Lung (tissue), 11 donors: ENCODE measurements at regions not wholly inside any gene's neighbourhood (a gene's known extent, or its start where the extent isn't known, plus 50 kb on each side); places are given as distances from the start of the nearest gene placed in this dataset.

ENCODE experiments used
- ATAC-seq: fragments of 200-7000 bp; cut with Tn5 transposase; one replicate; pipeline ENCODE4 v1.9.1; 2020; ENCODE audit warnings: moderate number of reproducible peaks; ENCODE audit not compliant: insufficient read depth, low FRiP score
- DNase-seq, 3 donors: peaks; one replicate each; pipeline ENCODE4 v3.0.0-alpha.2; 2013 to 2017
- H3K27ac ChIP-seq, 2 donors: one replicate each; pipeline ENCODE4 v1.5.1; 2013; ENCODE audit warnings: mild to moderate bottlenecking in 2 of 2, moderate library complexity in 2 of 2, control low read depth in 1 of 2, inconsistent platforms in 1 of 2, low read depth in 1 of 2, low read length in 1 of 2
- H3K27me3 ChIP-seq, 3 donors: one replicate each; pipeline ENCODE4 v1.5.1; 2013; ENCODE audit warnings: low read length in 2 of 3; ENCODE audit not compliant: control insufficient read depth in 3 of 3, insufficient read depth in 3 of 3
- H3K36me3 ChIP-seq, 4 donors: one replicate each; pipeline ENCODE4 v1.5.1; 2013; ENCODE audit warnings: low read length in 4 of 4, mild to moderate bottlenecking in 1 of 4, moderate library complexity in 1 of 4; ENCODE audit not compliant: control insufficient read depth in 4 of 4, insufficient read depth in 4 of 4
- H3K4me1 ChIP-seq, 5 donors: one replicate each; pipeline ENCODE4 v1.5.1; 2013; ENCODE audit warnings: low read length in 5 of 5, mild to moderate bottlenecking in 2 of 5, moderate library complexity in 1 of 5; ENCODE audit not compliant: control insufficient read depth in 5 of 5, insufficient read depth in 5 of 5
- H3K4me3 ChIP-seq: one replicate; pipeline ENCODE4 v1.5.1; 2013; ENCODE audit warnings: mild to moderate bottlenecking, control low read depth, moderate library complexity
- H3K9ac ChIP-seq, 2 donors: one replicate each; pipeline ENCODE4 v1.5.1; 2013; ENCODE audit warnings: low read length in 2 of 2, control low read depth in 1 of 2; ENCODE audit not compliant: insufficient read depth in 1 of 2
- H3K9me3 ChIP-seq, 4 donors: one replicate each; pipeline ENCODE4 v1.5.1; 2013; ENCODE audit warnings: low read length in 3 of 4, mild to moderate bottlenecking in 1 of 4, moderate library complexity in 1 of 4; ENCODE audit not compliant: control insufficient read depth in 4 of 4, insufficient read depth in 3 of 4
- CTCF ChIP-seq: IDR thresholded peaks from 2 replicates; pipeline ENCODE4 v1.5.1; 2012; ENCODE audit warnings: mild to moderate bottlenecking; ENCODE audit errors: control extremely low read depth, extremely low read depth
- WGBS, 2 donors: extraction: QIAGEN DNeasy Blood & Tissue Kit; methylation state at CpG; one replicate each; pipeline ENCODE4 v1.1.7; 2013; 5-methylcytosine and 5-hydroxymethylcytosine counted together
- donor health status: control.
- donor health status: control.
- donor health status: Bipolar disorder and iron deficiency.
- donor health status: healthy.
- donor health status: DM: yes; HTN: yes; CAD: no.

- ATAC-seq (no peak), DNase-seq (no peak)
- Histone ChIP-seq H3K4me3 (no peak overlapping the region), H3K27ac (no peak overlapping the region), H3K27me3 (peaks cover 0 to 2% (median 2%) of the 10 kb centered on the region in 3 donors), H3K9me3 (no peaks in the 10 kb centered on the region), H3K4me1 (peaks cover 0 to 7% (median 1%) of the 10 kb centered on the region in 5 donors), H3K36me3 (no peaks in the 10 kb centered on the region), H3K9ac (no peak overlapping the region)
- 62 to 64% methylated on average over 1 of the region's 1 CpG for WGBS, 2 donors
- no peak for TF ChIP-seq CTCF
These were observed 74.7 kb downstream of the BUD13 start for GRCh38 chr11:116698080-116698479.

GRCh38 chr11:116697639-116698038, 75.1 kb downstream of the BUD13 start:
- Histone ChIP-seq H3K4me1 (peaks cover 0 to 7% (median 1%) of the 10 kb centered on the region in 5 donors), H3K4me3 (no peak overlapping the region), H3K9me3 (no peaks in the 10 kb centered on the region), H3K27me3 (peaks cover 0 to 2% (median 2%) of the 10 kb centered on the region in 3 donors), H3K27ac (no peak overlapping the region), H3K36me3 (no peaks in the 10 kb centered on the region), H3K9ac (no peak overlapping the region)
- DNase-seq (no peak), ATAC-seq (no peak)
- 73 to 76% methylated on average over 7 of the region's 7 CpGs for WGBS, 2 donors
- TF ChIP-seq CTCF: no peak

GRCh38 chr11:116697011-116697410, 75.8 kb downstream of the BUD13 start:
- peaks cover 0 to 2% (median 2%) of the 10 kb centered on the region in 3 donors for H3K27me3 ChIP-seq
- H3K4me3 ChIP-seq: no peak overlapping the region
- H3K36me3 ChIP-seq: no peaks in the 10 kb centered on the region
- DNase-seq (no peak), ATAC-seq (no peak)
- TF ChIP-seq CTCF: no peak
- no peak overlapping the region for H3K9ac ChIP-seq
- H3K4me1 ChIP-seq: peaks cover 0 to 7% (median 1%) of the 10 kb centered on the region in 5 donors
- 77 to 83% methylated on average over 4 of the region's 4 CpGs for WGBS, 2 donors
- H3K9me3 ChIP-seq: no peaks in the 10 kb centered on the region
- H3K27ac ChIP-seq: no peak overlapping the region

GRCh38 chr11:116696381-116696941, 76.3 kb downstream of the BUD13 start:
- Histone ChIP-seq H3K4me3 (no peak overlapping the region), H3K36me3 (no peaks in the 10 kb centered on the region), H3K9ac (no peak overlapping the region), H3K27ac (no peak overlapping the region), H3K27me3 (peaks cover 0 to 2% (median 2%) of the 10 kb centered on the region in 3 donors), H3K9me3 (no peaks in the 10 kb centered on the region), H3K4me1 (peaks cover 0 to 7% (median 1%) of the 10 kb centered on the region in 5 donors)
- DNase-seq: peak in 1 of 3 donors; percentile 38
- 51 to 53% methylated on average over 9 to 11 of the region's 11 CpGs for WGBS, 2 donors
- no peak for TF ChIP-seq CTCF
- no peak for ATAC-seq
